HG03457 (cell line): ENCODE measurements at regions not wholly inside any gene's neighbourhood (a gene's known extent, or its start where the extent isn't known, plus 50 kb on each side); places are given as distances from the start of the nearest gene placed in this dataset.
"Not testable (repeated sequence)": the region's sequence is repeated elsewhere in the genome, so short reads cannot be mapped to it uniquely, and the experiment has no call there.

Experiments used
- ATAC-seq: cut with Tn5 transposase; IDR thresholded peaks from one replicate; pipeline ENCODE4 v1.9.1; 2021; ENCODE audit warnings: moderate number of reproducible peaks; ENCODE audit not compliant: unreplicated experiment

GRCh38 chr16:29278097-29278871, 128.2 kb downstream of the NPIPB11 start:
- ATAC-seq, result not testable (repeated sequence)

GRCh38 chr16:29276446-29276845, 130.1 kb downstream of the NPIPB11 start:
- ATAC-seq, result not testable (repeated sequence)

- not testable (repeated sequence) for ATAC-seq
Observed at GRCh38 chr16:29274055-29275035, 132.2 kb downstream of the NPIPB11 start.

- ATAC-seq, result not testable (repeated sequence)
Observed at GRCh38 chr16:29273298-29274054, 133.0 kb downstream of the NPIPB11 start.

- not testable (repeated sequence) for ATAC-seq
Observed at GRCh38 chr16:29271721-29272675, 134.5 kb downstream of the NPIPB11 start.

GRCh38 chr16:29270923-29271322, 135.6 kb downstream of the NPIPB11 start:
- not testable (repeated sequence) for ATAC-seq

GRCh38 chr16:29270033-29270432, 136.5 kb downstream of the NPIPB11 start:
- not testable (repeated sequence) for ATAC-seq

GRCh38 chr16:29269192-29269811, 137.2 kb downstream of the NPIPB11 start:
- not testable (repeated sequence) for ATAC-seq

GRCh38 chr16:29268785-29269191, 137.7 kb downstream of the NPIPB11 start:
- not testable (repeated sequence) for ATAC-seq

- ATAC-seq, result not testable (repeated sequence)
Observed at GRCh38 chr16:29268348-29268747, 138.2 kb downstream of the NPIPB11 start.

- not testable (repeated sequence) for ATAC-seq
Observed at GRCh38 chr16:29267891-29268290, 138.6 kb downstream of the NPIPB11 start.

- ATAC-seq, result not testable (repeated sequence)
Observed at GRCh38 chr16:29267055-29267619, 139.4 kb downstream of the NPIPB11 start.

GRCh38 chr16:29266612-29267011, 139.9 kb downstream of the NPIPB11 start:
- not testable (repeated sequence) for ATAC-seq

- not testable (repeated sequence) for ATAC-seq
Observed at GRCh38 chr16:29265255-29265853, 141.2 kb downstream of the NPIPB11 start.

GRCh38 chr16:29264080-29264837, 142.3 kb downstream of the NPIPB11 start:
- ATAC-seq, result not testable (repeated sequence)

- ATAC-seq, result not testable (repeated sequence)
Observed at GRCh38 chr16:29262725-29263124, 143.8 kb downstream of the NPIPB11 start.

- not testable (repeated sequence) for ATAC-seq
Observed at GRCh38 chr16:29261427-29262248, 144.9 kb downstream of the NPIPB11 start.
